Nephron (organoid): ENCODE measurements at regions not wholly inside any gene's neighbourhood (a gene's known extent, or its start where the extent isn't known, plus 50 kb on each side); places are given as distances from the start of the nearest gene placed in this dataset.

Experiments
- H3K27ac Mint-ChIP-seq, 3 experiments: 2 replicates each; pipeline ENCODE4 v1.8.0; 2020; ENCODE audit warnings: mixed read lengths in 3 of 3, mild to moderate bottlenecking in 2 of 3, moderate library complexity in 1 of 3
- H3K27me3 Mint-ChIP-seq: 2 replicates; pipeline ENCODE4 v1.8.0; 2021; ENCODE audit warnings: low read depth, mild to moderate bottlenecking, moderate library complexity, mixed read lengths
- H3K36me3 Mint-ChIP-seq: 2 replicates; pipeline ENCODE4 v1.8.0; 2020; ENCODE audit warnings: low read depth, mixed read lengths
- H3K4me1 Mint-ChIP-seq: 2 replicates; pipeline ENCODE4 v1.8.0; 2020; ENCODE audit warnings: mixed read lengths
- H3K4me3 Mint-ChIP-seq, 3 experiments: 2 replicates each; pipeline ENCODE4 v1.8.0; 2020; ENCODE audit warnings: mild to moderate bottlenecking in 3 of 3, mixed read lengths in 3 of 3, moderate library complexity in 2 of 3
- H3K9me3 Mint-ChIP-seq: 2 replicates; pipeline ENCODE4 v1.8.0; 2020; ENCODE audit warnings: mixed read lengths
- TF ChIP-seq, protein P1 (sequence below), 3 experiments: fragments of 200-600 bp; sonication (generic); IDR thresholded peaks; one replicate each; pipeline ENCODE4 v1.5.0; 2021; ENCODE audit warnings: antibody characterized with exemption in 3 of 3; ENCODE audit not compliant: unreplicated experiment in 3 of 3

DNA sequence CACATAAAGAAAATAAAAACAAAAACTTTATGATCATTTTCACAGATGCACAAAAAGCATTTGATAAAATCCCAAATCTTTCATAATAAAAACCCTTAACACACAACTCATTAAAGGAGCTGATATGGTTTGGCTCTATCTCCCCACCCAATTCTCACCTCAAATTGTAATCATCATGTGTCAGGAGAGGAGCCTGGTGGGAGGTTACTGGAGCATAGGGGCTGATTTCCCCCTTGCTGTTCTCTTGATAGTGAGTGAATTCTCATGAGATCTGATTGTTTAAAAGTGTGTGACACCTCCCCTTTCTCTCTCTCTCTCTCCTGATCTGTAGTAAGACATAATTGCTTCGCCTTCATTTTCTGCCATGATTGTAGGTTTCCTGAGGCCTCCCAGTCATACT is 790.7 kb downstream of the C12orf50 start:
- H3K4me3 Mint-ChIP-seq = no peak overlapping the region
- peaks cover 7% of the 10 kb centered on the region for H3K4me1 Mint-ChIP-seq

DNA sequence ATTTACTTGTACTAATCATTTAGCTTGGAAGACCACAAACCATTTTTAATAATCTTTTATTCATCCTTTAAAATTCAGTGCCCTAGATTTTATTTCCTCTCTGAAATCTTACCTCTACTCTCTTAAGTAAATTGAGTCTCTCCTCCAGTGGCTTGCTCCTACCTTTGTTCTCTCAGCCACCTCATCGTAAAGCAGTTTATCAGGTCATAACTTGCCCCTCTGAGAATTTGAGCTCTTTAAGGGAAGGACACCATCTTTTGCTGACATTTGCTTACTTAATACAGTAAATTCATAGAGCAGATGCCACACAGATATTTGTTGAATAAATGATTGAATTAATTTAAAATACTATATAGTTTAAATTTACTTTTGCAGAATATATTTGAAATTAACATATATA is 794.3 kb downstream of the C12orf50 start:
- no peak overlapping the region for H3K4me3 Mint-ChIP-seq
- H3K36me3 Mint-ChIP-seq = no peaks in the 10 kb centered on the region
- peaks cover 3% of the 10 kb centered on the region for H3K27me3 Mint-ChIP-seq
- TF ChIP-seq, protein P1, sequence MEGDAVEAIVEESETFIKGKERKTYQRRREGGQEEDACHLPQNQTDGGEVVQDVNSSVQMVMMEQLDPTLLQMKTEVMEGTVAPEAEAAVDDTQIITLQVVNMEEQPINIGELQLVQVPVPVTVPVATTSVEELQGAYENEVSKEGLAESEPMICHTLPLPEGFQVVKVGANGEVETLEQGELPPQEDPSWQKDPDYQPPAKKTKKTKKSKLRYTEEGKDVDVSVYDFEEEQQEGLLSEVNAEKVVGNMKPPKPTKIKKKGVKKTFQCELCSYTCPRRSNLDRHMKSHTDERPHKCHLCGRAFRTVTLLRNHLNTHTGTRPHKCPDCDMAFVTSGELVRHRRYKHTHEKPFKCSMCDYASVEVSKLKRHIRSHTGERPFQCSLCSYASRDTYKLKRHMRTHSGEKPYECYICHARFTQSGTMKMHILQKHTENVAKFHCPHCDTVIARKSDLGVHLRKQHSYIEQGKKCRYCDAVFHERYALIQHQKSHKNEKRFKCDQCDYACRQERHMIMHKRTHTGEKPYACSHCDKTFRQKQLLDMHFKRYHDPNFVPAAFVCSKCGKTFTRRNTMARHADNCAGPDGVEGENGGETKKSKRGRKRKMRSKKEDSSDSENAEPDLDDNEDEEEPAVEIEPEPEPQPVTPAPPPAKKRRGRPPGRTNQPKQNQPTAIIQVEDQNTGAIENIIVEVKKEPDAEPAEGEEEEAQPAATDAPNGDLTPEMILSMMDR (IDR thresholded peaks at IDR 0.05; ENCODE audit: unreplicated experiment in 3 of 3) = no peak
- no peaks in the 10 kb centered on the region for H3K9me3 Mint-ChIP-seq
- no peak overlapping the region for H3K27ac Mint-ChIP-seq
- H3K4me1 Mint-ChIP-seq = peaks cover 7% of the 10 kb centered on the region

More for the DNA sequence above, 790.7 kb downstream of the C12orf50 start:
- TF ChIP-seq, protein P1 (IDR thresholded peaks at IDR 0.05; ENCODE audit: unreplicated experiment in 3 of 3) = no peak
- H3K27me3 Mint-ChIP-seq = peaks cover 3% of the 10 kb centered on the region
- H3K9me3 Mint-ChIP-seq = no peaks in the 10 kb centered on the region
- H3K27ac Mint-ChIP-seq = no peak overlapping the region
- no peaks in the 10 kb centered on the region for H3K36me3 Mint-ChIP-seq

DNA sequence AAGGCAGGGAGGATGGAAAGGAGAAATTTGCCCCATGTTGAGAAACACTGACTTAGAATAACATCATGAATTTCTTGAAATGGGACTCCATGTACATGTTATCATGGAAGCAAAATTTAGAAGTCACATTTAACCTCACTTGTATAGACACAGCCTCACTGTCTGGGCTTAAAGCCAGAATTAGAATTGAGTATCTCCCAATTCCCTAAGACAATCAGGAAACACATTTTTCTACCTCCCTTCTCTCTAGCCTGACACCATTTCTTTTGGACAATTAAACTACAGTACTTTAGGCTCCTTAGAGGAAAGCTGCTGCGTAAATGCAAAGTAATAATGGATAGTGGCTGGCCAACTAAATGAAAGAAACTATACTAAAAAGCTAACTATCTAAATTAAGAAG is 795.5 kb downstream of the C12orf50 start:
- peaks cover 7% of the 10 kb centered on the region for H3K4me1 Mint-ChIP-seq
- H3K36me3 Mint-ChIP-seq = no peaks in the 10 kb centered on the region
- H3K9me3 Mint-ChIP-seq = no peaks in the 10 kb centered on the region
- peaks cover 3% of the 10 kb centered on the region for H3K27me3 Mint-ChIP-seq
- TF ChIP-seq, protein P1 (IDR thresholded peaks at IDR 0.05; ENCODE audit: unreplicated experiment in 3 of 3) = no peak
- peak overlapping the region; percentile 36 to 72 (median 37) for H3K27ac Mint-ChIP-seq
- H3K4me3 Mint-ChIP-seq = no peak overlapping the region

DNA sequence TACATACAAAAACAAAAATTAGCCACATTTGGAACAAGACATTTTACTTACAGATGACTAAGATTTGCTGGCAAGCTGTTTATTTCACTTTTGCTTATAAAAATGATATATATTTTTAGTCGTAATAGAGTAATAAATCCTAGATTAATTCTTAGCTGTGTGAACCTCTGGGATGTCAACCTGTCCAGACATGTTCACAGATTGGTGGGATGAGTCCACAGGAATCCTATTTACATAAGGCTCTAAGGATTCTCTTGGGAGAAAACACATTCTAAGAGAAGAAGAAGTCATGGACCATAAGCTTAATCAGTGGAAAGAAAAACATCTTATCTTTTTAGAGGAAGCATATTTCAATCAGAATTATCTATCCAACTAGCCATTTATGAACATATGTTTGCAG is 797.4 kb downstream of the C12orf50 start:
- H3K36me3 Mint-ChIP-seq = no peaks in the 10 kb centered on the region
- no peak overlapping the region for H3K4me3 Mint-ChIP-seq
- peak overlapping the region in 1 of 3 experiments; percentile 0 for H3K27ac Mint-ChIP-seq
- H3K9me3 Mint-ChIP-seq = no peaks in the 10 kb centered on the region
- peaks cover 7% of the 10 kb centered on the region for H3K4me1 Mint-ChIP-seq
- TF ChIP-seq, protein P1 (IDR thresholded peaks at IDR 0.05; ENCODE audit: unreplicated experiment in 3 of 3) = no peak
- no peaks in the 10 kb centered on the region for H3K27me3 Mint-ChIP-seq

DNA sequence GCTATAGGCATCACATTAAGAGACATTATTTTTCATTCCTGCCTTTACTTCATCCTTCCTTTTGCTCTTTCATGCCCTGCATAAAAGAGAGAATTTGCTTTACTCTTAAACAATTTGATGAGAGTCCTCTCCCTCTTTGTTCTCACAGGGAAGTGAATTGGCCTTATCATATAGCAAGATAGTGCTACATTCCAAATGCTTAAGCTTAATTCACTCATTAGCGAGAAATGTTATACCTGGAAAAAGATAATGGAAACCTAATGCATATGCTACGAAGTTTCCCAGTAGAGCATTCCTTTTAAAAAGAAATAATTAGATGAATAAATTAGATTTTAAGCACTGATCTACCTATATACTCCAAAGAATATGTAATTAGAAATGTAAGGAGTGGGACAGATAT is 798.8 kb downstream of the C12orf50 start:
- H3K36me3 Mint-ChIP-seq = no peaks in the 10 kb centered on the region
- no peaks in the 10 kb centered on the region for H3K27me3 Mint-ChIP-seq
- TF ChIP-seq, protein P1 (IDR thresholded peaks at IDR 0.05; ENCODE audit: unreplicated experiment in 3 of 3) = no peak
- peaks cover 7% of the 10 kb centered on the region for H3K4me1 Mint-ChIP-seq
- no peaks in the 10 kb centered on the region for H3K9me3 Mint-ChIP-seq
- H3K27ac Mint-ChIP-seq = no peak overlapping the region
- no peak overlapping the region for H3K4me3 Mint-ChIP-seq

DNA sequence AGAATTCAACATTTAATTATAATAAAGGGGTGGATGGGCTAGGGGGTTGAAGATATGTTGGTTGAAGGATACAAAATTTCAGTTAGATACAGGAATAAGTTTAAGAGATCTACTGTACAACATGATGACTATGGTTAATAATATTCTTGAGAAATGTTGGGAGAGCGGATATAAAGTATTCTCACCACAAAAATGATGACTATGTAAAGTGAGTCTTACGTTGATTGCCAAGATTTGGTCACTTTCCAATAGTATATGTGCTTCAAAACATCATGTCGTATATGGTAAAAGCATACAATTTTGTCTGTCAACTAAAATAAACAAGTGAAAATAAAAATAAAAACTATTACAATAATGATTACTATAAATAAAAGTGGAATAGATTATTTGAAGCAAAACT is 802.0 kb downstream of the C12orf50 start:
- Mint-ChIP-seq H3K27me3 (no peaks in the 10 kb centered on the region), H3K9me3 (no peaks in the 10 kb centered on the region), H3K4me3 (no peak overlapping the region), H3K4me1 (no peaks in the 10 kb centered on the region), H3K36me3 (no peaks in the 10 kb centered on the region), H3K27ac (no peak overlapping the region)
- TF ChIP-seq, protein P1 (IDR thresholded peaks at IDR 0.05; ENCODE audit: unreplicated experiment in 3 of 3) = no peak
